PC-9 (cell line): ENCODE measurements at regions not wholly inside any gene's neighbourhood (a gene's known extent, or its start where the extent isn't known, plus 50 kb on each side); places are given as distances from the start of the nearest gene placed in this dataset.

ENCODE experiments used
- EZH2 ChIP-seq: fragments of 200-600 bp; sonication (generic); IDR thresholded peaks from 2 replicates; pipeline ENCODE4 v1.8.0; 2017; ENCODE audit warnings: antibody characterized with exemption, low read depth
- TF ChIP-seq, protein P1 (sequence below): fragments of 200-600 bp; sonication (generic); conservative IDR thresholded peaks from 2 replicates; pipeline ENCODE4 v1.6.1; 2017; ENCODE audit warnings: mixed run types, antibody characterized with exemption, mild to moderate bottlenecking, moderate library complexity

DNA sequence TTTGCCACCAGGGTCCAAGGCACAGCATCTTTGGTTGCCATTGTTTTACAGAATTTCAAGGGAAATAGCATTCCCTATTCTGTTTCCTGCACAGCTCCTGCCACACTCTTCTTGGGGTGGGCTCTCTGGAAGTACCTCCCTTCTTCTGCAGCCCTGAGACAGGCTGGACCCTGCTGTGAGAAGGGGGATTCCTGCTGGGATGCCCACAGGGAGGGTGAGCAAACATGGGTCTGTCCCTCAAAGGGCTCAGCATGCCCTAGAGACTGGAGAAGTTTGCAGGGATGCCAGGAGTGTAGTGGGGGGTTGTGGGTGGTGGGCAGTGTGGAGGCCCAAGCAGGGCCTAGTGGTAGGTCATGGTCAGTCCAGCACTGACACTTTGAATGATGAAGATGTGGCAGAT is 222.2 kb upstream of the GPR26 start:
- TF ChIP-seq, protein P1, sequence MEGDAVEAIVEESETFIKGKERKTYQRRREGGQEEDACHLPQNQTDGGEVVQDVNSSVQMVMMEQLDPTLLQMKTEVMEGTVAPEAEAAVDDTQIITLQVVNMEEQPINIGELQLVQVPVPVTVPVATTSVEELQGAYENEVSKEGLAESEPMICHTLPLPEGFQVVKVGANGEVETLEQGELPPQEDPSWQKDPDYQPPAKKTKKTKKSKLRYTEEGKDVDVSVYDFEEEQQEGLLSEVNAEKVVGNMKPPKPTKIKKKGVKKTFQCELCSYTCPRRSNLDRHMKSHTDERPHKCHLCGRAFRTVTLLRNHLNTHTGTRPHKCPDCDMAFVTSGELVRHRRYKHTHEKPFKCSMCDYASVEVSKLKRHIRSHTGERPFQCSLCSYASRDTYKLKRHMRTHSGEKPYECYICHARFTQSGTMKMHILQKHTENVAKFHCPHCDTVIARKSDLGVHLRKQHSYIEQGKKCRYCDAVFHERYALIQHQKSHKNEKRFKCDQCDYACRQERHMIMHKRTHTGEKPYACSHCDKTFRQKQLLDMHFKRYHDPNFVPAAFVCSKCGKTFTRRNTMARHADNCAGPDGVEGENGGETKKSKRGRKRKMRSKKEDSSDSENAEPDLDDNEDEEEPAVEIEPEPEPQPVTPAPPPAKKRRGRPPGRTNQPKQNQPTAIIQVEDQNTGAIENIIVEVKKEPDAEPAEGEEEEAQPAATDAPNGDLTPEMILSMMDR, result no peak
- TF ChIP-seq EZH2, result no peak
